Right lobe of liver (tissue), 6 donors: ENCODE measurements at regions not wholly inside any gene's neighbourhood (a gene's known extent, or its start where the extent isn't known, plus 50 kb on each side); places are given as distances from the start of the nearest gene placed in this dataset.

ENCODE experiments used
- ATAC-seq, 4 donors: fragments of 200-7000 bp; cut with Tn5 transposase; one replicate each; pipeline ENCODE4 v1.9.1; 2020; ENCODE audit warnings: mild to moderate bottlenecking in 4 of 4, moderate library complexity in 4 of 4
- DNase-seq, 3 donors: peaks; one replicate each; pipeline ENCODE4 v3.0.0-alpha.2; 2020
- H3K27ac ChIP-seq, 3 donors: fragments of 200-600 bp; one replicate each; pipeline ENCODE4 v1.8.0; 2022
- H3K27me3 ChIP-seq, 2 donors: fragments of 200-600 bp; one replicate each; pipeline ENCODE4 v1.8.0; 2022
- H3K36me3 ChIP-seq, 4 donors: fragments of 200-600 bp; sonication (generic) in 1 of 4; one replicate each; pipeline versions ENCODE4 v1.5.1 to v1.8.0; 2017 to 2022; ENCODE audit warnings: control low read depth in 1 of 4
- H3K4me1 ChIP-seq, 4 donors: fragments of 200-600 bp; sonication (generic) in 1 of 4; one replicate each; pipeline versions ENCODE4 v1.5.1 to v1.8.0; 2017 to 2022; ENCODE audit warnings: control low read depth in 1 of 4
- H3K4me3 ChIP-seq, 3 donors: fragments of 200-600 bp; one replicate each; pipeline ENCODE4 v1.8.0; 2022
- H3K9me3 ChIP-seq, 4 donors: fragments of 200-600 bp; sonication (generic) in 1 of 4; one replicate each; pipeline versions ENCODE4 v1.5.1 to v1.8.0; 2017 to 2022; ENCODE audit warnings: control low read depth in 1 of 4
- POLR2A ChIP-seq: fragments of 450-650 bp; IDR thresholded peaks from one replicate; pipeline ENCODE4 v1.6.1; 2017; ENCODE audit warnings: antibody characterized with exemption, mild to moderate bottlenecking
- WGBS: methylation state at CpG from one replicate; pipeline ENCODE4 v1.1.6; 2018; ENCODE audit warnings: low coverage, low lambda C conversion rate; ENCODE audit not compliant: insufficient coverage; ENCODE audit errors: missing lambda C conversion rate; 5-methylcytosine and 5-hydroxymethylcytosine counted together
- intact Hi-C, 2 donors: fragments of 100-400 bp; cut with DNase I; formaldehyde crosslinking; loops; one replicate each; pipeline versions ENCODE4 v1.11.2 to v1.14.1; 2022
- TF ChIP-seq, protein P1 (sequence below), 4 donors: fragments of 200-600 bp in 3 of 4; fragments of 450-650 bp in 1 of 4; IDR thresholded peaks; one replicate each; pipeline versions ENCODE4 v1.5.1 to v1.8.0; 2016 to 2022; ENCODE audit warnings: antibody characterized with exemption in 4 of 4, mild to moderate bottlenecking in 2 of 4
- donor health status: DM: no; HTN: yes; CAD: no.
- donor health status: DM: no; HTN: no; CAD: no.
- donor health status: DM: no; HTN: no; CAD: no.
- donor health status: DM: no; HTN: yes; CAD: no.
- donor health status: DM: no; HTN: yes; CAD: no.

DNA sequence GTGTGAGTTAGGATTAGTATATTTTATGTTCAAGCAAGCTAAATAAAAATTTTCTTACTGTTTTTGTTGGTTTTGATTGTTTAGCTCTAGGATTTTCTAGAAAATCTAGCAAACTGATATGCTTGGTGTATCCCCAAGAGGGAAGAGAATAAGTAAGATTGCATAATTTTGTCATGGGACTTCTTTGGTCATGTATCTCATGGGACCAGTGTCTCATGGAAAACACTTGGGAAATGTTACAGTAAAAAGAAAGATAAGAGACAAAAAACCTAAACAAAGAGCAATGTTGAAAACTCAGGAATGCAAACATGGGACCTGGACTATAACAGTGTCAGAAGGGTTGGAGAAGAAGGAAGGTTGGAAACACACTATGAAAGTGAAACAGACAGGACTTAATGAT lies 119.4 kb downstream of the TLR4 start:
- DNase-seq: no peak
- TF ChIP-seq, protein P1, sequence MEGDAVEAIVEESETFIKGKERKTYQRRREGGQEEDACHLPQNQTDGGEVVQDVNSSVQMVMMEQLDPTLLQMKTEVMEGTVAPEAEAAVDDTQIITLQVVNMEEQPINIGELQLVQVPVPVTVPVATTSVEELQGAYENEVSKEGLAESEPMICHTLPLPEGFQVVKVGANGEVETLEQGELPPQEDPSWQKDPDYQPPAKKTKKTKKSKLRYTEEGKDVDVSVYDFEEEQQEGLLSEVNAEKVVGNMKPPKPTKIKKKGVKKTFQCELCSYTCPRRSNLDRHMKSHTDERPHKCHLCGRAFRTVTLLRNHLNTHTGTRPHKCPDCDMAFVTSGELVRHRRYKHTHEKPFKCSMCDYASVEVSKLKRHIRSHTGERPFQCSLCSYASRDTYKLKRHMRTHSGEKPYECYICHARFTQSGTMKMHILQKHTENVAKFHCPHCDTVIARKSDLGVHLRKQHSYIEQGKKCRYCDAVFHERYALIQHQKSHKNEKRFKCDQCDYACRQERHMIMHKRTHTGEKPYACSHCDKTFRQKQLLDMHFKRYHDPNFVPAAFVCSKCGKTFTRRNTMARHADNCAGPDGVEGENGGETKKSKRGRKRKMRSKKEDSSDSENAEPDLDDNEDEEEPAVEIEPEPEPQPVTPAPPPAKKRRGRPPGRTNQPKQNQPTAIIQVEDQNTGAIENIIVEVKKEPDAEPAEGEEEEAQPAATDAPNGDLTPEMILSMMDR (IDR thresholded peaks at IDR 0.05): no peak
- TF ChIP-seq POLR2A: no peak
- no peak for ATAC-seq

DNA sequence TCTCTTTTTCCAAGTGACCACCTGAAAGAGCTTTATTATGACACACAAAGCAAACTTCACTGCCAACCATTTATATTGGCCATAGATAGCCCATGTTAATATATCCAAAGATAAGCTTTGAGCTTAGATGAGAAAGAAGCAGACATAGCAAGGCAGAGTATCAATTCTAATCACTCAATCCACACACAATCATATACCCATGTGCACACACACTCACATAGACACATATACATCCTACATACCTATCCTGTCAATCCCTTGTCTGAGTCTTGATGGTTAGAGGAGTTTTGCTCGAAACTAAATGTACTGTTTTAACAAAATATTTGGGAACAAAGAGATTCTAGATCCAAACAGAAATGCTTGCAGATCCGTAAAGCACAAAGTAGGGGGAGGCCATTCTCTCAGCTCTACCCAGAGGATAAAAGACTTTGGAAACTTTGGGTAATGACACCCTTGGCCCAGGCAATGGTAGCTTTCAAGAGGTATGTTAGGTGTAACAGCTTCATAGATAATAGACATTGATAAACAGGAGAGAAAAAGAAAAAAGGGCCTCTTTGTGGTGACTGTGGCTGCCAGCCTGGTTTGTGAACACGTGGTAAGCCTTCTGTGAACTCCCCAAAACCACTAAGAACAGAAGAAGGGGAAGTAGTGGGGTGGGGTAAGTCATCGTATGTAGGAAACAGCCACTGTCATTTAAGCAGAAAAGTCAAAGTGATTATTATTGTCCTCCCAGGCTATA lies 121.6 kb downstream of the TLR4 start:
- Histone ChIP-seq H3K27me3 (no peaks in the 10 kb centered on the region), H3K4me3 (no peak overlapping the region), H3K9me3 (no peaks in the 10 kb centered on the region), H3K27ac (no peak overlapping the region), H3K36me3 (no peaks in the 10 kb centered on the region), H3K4me1 (no peaks in the 10 kb centered on the region)
- intact Hi-C loops: no loop called here
- WGBS: 15% methylated on average over 4 of the region's 4 CpGs
- no peak for TF ChIP-seq POLR2A
- TF ChIP-seq, protein P1 (IDR thresholded peaks at IDR 0.05): no peak
- DNase-seq: no peak
- ATAC-seq: peak; percentile 43 to 70 (median 48)

More for the DNA sequence above, 119.4 kb downstream of the TLR4 start:
- Histone ChIP-seq H3K4me1 (no peaks in the 10 kb centered on the region), H3K27ac (no peak overlapping the region), H3K27me3 (no peaks in the 10 kb centered on the region), H3K4me3 (no peak overlapping the region), H3K9me3 (no peaks in the 10 kb centered on the region), H3K36me3 (no peaks in the 10 kb centered on the region)
- intact Hi-C loops: no loop called here

DNA sequence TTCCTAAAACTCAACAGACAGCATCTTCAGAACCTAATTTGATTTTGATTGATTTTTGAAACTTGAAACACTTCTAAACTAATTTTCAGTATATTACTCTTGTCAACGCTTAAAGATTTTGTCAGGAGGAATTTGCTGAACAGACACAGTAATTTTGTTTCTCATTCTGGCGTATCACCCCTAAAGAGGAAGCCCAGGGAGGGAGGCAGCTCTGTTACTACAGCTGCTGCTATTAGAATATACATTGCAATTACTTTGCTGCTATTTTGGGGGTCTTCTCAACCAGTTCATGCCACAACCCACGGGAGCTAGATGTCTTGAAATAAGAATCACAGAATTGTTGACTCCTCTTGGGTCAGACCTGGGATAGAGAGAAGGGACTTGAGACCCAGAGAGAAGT lies 122.6 kb downstream of the TLR4 start:
- no peaks in the 10 kb centered on the region for H3K36me3 ChIP-seq
- 41% methylated on average over 3 of the region's 3 CpGs for WGBS
- DNase-seq: no peak
- H3K27ac ChIP-seq: no peak overlapping the region
- intact Hi-C loops: no loop called here
- TF ChIP-seq, protein P1 (IDR thresholded peaks at IDR 0.05): no peak
- no peak for TF ChIP-seq POLR2A
- H3K9me3 ChIP-seq: no peaks in the 10 kb centered on the region
- H3K4me1 ChIP-seq: no peaks in the 10 kb centered on the region
- ATAC-seq: peak in 1 of 4 donors; percentile 31
- H3K4me3 ChIP-seq: no peak overlapping the region
- H3K27me3 ChIP-seq: no peaks in the 10 kb centered on the region

DNA sequence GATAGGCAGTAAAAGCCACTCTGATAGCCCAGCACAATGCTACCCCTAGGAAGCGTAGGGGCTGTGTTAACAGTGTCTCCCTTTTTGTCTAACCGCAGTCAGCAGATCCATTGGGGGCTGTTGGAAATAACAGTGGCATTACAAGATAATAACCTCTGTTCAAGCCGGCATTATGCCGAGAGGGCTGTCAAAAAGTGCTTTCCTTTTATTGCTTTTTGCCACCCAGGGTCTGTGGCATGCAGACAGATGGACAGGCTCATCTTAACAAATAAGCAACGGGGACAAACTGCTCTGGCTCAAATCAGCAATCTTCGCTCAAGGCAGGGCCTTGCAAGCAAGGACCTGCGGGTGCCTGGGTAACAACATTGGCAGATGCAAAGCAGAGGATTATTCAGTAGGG lies 123.3 kb downstream of the TLR4 start:
- no peak for DNase-seq
- Histone ChIP-seq H3K4me3 (no peak overlapping the region), H3K27ac (no peak overlapping the region), H3K9me3 (no peaks in the 10 kb centered on the region), H3K4me1 (no peaks in the 10 kb centered on the region), H3K27me3 (no peaks in the 10 kb centered on the region), H3K36me3 (no peaks in the 10 kb centered on the region)
- intact Hi-C loops: no loop called here
- ATAC-seq: no peak
- TF ChIP-seq POLR2A: no peak
- TF ChIP-seq, protein P1 (IDR thresholded peaks at IDR 0.05): no peak
- 67% methylated on average over 3 of the region's 7 CpGs for WGBS

DNA sequence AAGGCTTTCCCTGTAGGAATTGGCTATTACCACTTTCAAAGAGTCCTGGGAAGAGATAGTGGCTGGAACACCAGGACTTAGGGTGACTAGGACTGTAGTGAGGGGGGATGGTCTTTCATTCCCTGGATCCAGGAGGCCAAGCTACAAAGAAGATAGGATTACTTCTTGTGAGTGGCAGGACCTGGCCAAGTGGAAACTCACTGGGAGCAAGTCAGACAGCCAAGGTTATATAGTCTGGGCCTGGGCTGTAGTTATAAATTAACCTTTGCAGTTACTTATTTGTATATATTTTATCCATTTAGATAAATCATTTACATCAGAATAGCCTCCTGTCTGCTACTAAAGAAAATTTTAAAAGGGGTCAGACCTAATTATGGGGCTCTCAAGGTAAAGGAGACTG lies 124.3 kb downstream of the TLR4 start:
- intact Hi-C loops: no loop called here
- no peak overlapping the region for H3K4me3 ChIP-seq
- no peaks in the 10 kb centered on the region for H3K4me1 ChIP-seq
- TF ChIP-seq, protein P1 (IDR thresholded peaks at IDR 0.05): no peak
- no peak for TF ChIP-seq POLR2A
- H3K9me3 ChIP-seq: no peaks in the 10 kb centered on the region
- H3K27me3 ChIP-seq: no peaks in the 10 kb centered on the region
- no peak for ATAC-seq
- no peak for DNase-seq
- no peaks in the 10 kb centered on the region for H3K36me3 ChIP-seq
- H3K27ac ChIP-seq: no peak overlapping the region
